K562 (cell line): ENCODE measurements at regions not wholly inside any gene's neighbourhood (a gene's known extent, or its start where the extent isn't known, plus 50 kb on each side); places are given as distances from the start of the nearest gene placed in this dataset.

Experiments
- CHAMP1 ChIP-seq: fragments of 450-650 bp; IDR thresholded peaks from 2 replicates; pipeline ENCODE4 v1.6.1; 2016; ENCODE audit warnings: mild to moderate bottlenecking
- HMGN3 ChIP-seq: IDR thresholded peaks from 2 replicates; pipeline ENCODE4 v1.6.1; 2011; ENCODE audit warnings: borderline replicate concordance, low read depth, mild to moderate bottlenecking, mixed read lengths, low read length; ENCODE audit not compliant: insufficient read length; ENCODE audit errors: extremely low read depth
- JUND ChIP-seq, 2 experiments: IDR thresholded peaks; 2 replicates in 1 of 2; 3 replicates in 1 of 2; pipeline ENCODE4 v1.6.1; 2011; ENCODE audit warnings: borderline replicate concordance in 2 of 2, low read depth in 2 of 2, low read length in 2 of 2, improper control_type of control experiment in 1 of 2, missing biosample characterization in 1 of 2, missing genetic modification characterization in 1 of 2, missing genetic modification reagents in 1 of 2
- PYGO2 ChIP-seq: fragments of 450-650 bp; IDR thresholded peaks from 2 replicates; pipeline ENCODE4 v1.6.1; 2016; ENCODE audit warnings: mild to moderate bottlenecking, missing genetic modification characterization, moderate library complexity, missing compliant biosample characterization
- SRF ChIP-seq, 2 experiments: fragments of 250-450, 450-650 bp in 1 of 2; sonication (Bioruptor Pico) in 1 of 2; sonication (generic) in 1 of 2; formaldehyde crosslinking; IDR thresholded peaks; 2 replicates each; pipeline versions ENCODE4 v1.5.0 to v1.5.1; 2020 to 2022; ENCODE audit warnings: mild to moderate bottlenecking in 1 of 2, missing genetic modification reagents in 1 of 2
- ZBTB43 ChIP-seq: sonication (generic); formaldehyde crosslinking; IDR thresholded peaks from 2 replicates; pipeline ENCODE4 v1.8.0; 2023; ENCODE audit warnings: mild to moderate bottlenecking, missing genetic modification reagents
- ZNF561 ChIP-seq: fragments of 450-650 bp; formaldehyde crosslinking; conservative IDR thresholded peaks from 2 replicates; pipeline ENCODE4 v1.4.0; 2020; ENCODE audit warnings: mild to moderate bottlenecking, moderate library complexity
- ZZZ3 ChIP-seq: fragments of 450-650 bp; IDR thresholded peaks from 2 replicates; pipeline ENCODE4 v1.6.1; 2016; ENCODE audit warnings: antibody characterized with exemption, mild to moderate bottlenecking, moderate library complexity

- TF ChIP-seq ZBTB43 (CRISPR knock-in tag) (no peak), JUND (IDR thresholded peaks at IDR 0.05; ENCODE audit: borderline replicate concordance, low read depth, low read length) (no peak), JUND (tag; IDR thresholded peaks at IDR 0.05; ENCODE audit: borderline replicate concordance, low read depth, low read length) (no peak), SRF (CRISPR knock-in tag; IDR thresholded peaks at IDR 0.05) (no peak), PYGO2 (no peak), ZZZ3 (no peak), HMGN3 (no peak), ZNF561 (CRISPR knock-in tag) (no peak), CHAMP1 (no peak)
These were observed 676.6 kb upstream of the EPHA7 start (continued) for GRCh38 chr6:94095961-94096360.
